PFSK-1 (cell line): ENCODE measurements at regions not wholly inside any gene's neighbourhood (a gene's known extent, or its start where the extent isn't known, plus 50 kb on each side); places are given as distances from the start of the nearest gene placed in this dataset.

ENCODE experiments used
- FOXP2 ChIP-seq: optimal IDR thresholded peaks from 2 replicates; pipeline ENCODE3; 2011; ENCODE audit warnings: borderline replicate concordance, control low read depth, inconsistent platforms; ENCODE audit not compliant: insufficient read depth; ENCODE audit errors: extremely low read length, extremely low read depth
- POLR2AphosphoS5 ChIP-seq: IDR thresholded peaks from 2 replicates; pipeline ENCODE4 v1.6.1; 2012; ENCODE audit warnings: low read depth, mild to moderate bottlenecking, control low read depth, low read length, moderate library complexity
- REST ChIP-seq, 2 experiments: IDR thresholded peaks; 2 replicates each; pipeline versions ENCODE4 v1.6.1 to v1.8.0; 2011 to 2012; ENCODE audit warnings: low read depth in 2 of 2, low read length in 2 of 2, control low read depth in 1 of 2, inconsistent platforms in 1 of 2, mild to moderate bottlenecking in 1 of 2, moderate library complexity in 1 of 2; ENCODE audit not compliant: insufficient read depth in 1 of 2
- SIN3A ChIP-seq: IDR thresholded peaks from 2 replicates; pipeline ENCODE4 v1.6.1; 2012; ENCODE audit warnings: mild to moderate bottlenecking, low read length, moderate library complexity, borderline replicate concordance; ENCODE audit not compliant: insufficient read depth
- TAF1 ChIP-seq: IDR thresholded peaks from 2 replicates; pipeline ENCODE4 v1.6.1; 2012; ENCODE audit warnings: low read length, control low read depth, borderline replicate concordance; ENCODE audit not compliant: insufficient read depth

- no peak for TF ChIP-seq POLR2AphosphoS5
- no peak for TF ChIP-seq REST (IDR thresholded peaks at IDR 0.05; ENCODE audit: insufficient read depth in 1 of 2, low read depth in 2 of 2, low read length in 2 of 2)
- TF ChIP-seq SIN3A, result no peak
- TF ChIP-seq TAF1, result no peak
- no peak for TF ChIP-seq FOXP2
Observed at GRCh38 chr10:131018886-131019500, 292.5 kb downstream of the TCERG1L start.
